ENCODE measurements at regions not wholly inside any gene's neighbourhood (a gene's known extent, or its start where the extent isn't known, plus 50 kb on each side); places are given as distances from the start of the nearest gene placed in this dataset.
"Not testable (repeated sequence)": the region's sequence is repeated elsewhere in the genome, so short reads cannot be mapped to it uniquely, and the experiment has no call there.

GRCh38 chr2:234898534-234899053 is 53.2 kb upstream of the SH3BP4 start:
- no peak for DNase-seq

GRCh38 chr2:234888442-234888841 is 63.4 kb upstream of the SH3BP4 start:
- DNase-seq: not testable (repeated sequence)

- DNase-seq: no peak
These were observed 64.6 kb upstream of the SH3BP4 start for GRCh38 chr2:234887195-234887594.

GRCh38 chr2:234885886-234886285 is 65.9 kb upstream of the SH3BP4 start:
- no peak for DNase-seq

- no peak for DNase-seq
These were observed 66.7 kb upstream of the SH3BP4 start for GRCh38 chr2:234885118-234885517.

- no peak for DNase-seq
These were observed 67.2 kb upstream of the SH3BP4 start for GRCh38 chr2:234884591-234884990.

- peak; percentile 30 to 32 for DNase-seq
These were observed 70.2 kb upstream of the SH3BP4 start for GRCh38 chr2:234881413-234882241.

- no peak for DNase-seq
These were observed 71.1 kb upstream of the SH3BP4 start for GRCh38 chr2:234880551-234881211.

- no peak for DNase-seq
These were observed 72.0 kb upstream of the SH3BP4 start for GRCh38 chr2:234879671-234880455.

GRCh38 chr2:234876621-234877020 is 75.2 kb upstream of the SH3BP4 start:
- not testable (repeated sequence) for DNase-seq

GRCh38 chr2:234874347-234875046 is 77.3 kb upstream of the SH3BP4 start:
- DNase-seq: no peak

- no peak for DNase-seq
These were observed 78.0 kb upstream of the SH3BP4 start for GRCh38 chr2:234873828-234874173.

- no peak for DNase-seq
These were observed 78.6 kb upstream of the SH3BP4 start for GRCh38 chr2:234873103-234873827.

- DNase-seq: no peak
These were observed 81.8 kb upstream of the SH3BP4 start for GRCh38 chr2:234869969-234870368.

GRCh38 chr2:234869164-234869563 is 82.7 kb upstream of the SH3BP4 start:
- DNase-seq: no peak

GRCh38 chr2:234867882-234868285 is 83.9 kb upstream of the SH3BP4 start:
- DNase-seq: no peak

GRCh38 chr2:234865586-234865985 is 86.2 kb upstream of the SH3BP4 start:
- DNase-seq: no peak

GRCh38 chr2:234865040-234865439 is 86.8 kb upstream of the SH3BP4 start:
- no peak for DNase-seq

GRCh38 chr2:234864506-234864905 is 87.3 kb upstream of the SH3BP4 start:
- DNase-seq: no peak

- DNase-seq: no peak
These were observed 88.5 kb upstream of the SH3BP4 start for GRCh38 chr2:234863043-234863934.
